ENCODE measurements at regions not wholly inside any gene's neighbourhood (a gene's known extent, or its start where the extent isn't known, plus 50 kb on each side); places are given as distances from the start of the nearest gene placed in this dataset.

- in situ Hi-C loops (cut with MboI; ENCODE audit: low sequenced_read_pairs): no loop called here
Measured at GRCh38 chr7:82625377-82625776, 181.8 kb upstream of the CACNA2D1 start.

GRCh38 chr7:82624965-82625364, 181.4 kb upstream of the CACNA2D1 start:
- in situ Hi-C loops (cut with MboI; ENCODE audit: low sequenced_read_pairs): no loop called here

- in situ Hi-C loops (cut with MboI; ENCODE audit: low sequenced_read_pairs): no loop called here
Measured at GRCh38 chr7:82624337-82624736, 180.8 kb upstream of the CACNA2D1 start.

DNA sequence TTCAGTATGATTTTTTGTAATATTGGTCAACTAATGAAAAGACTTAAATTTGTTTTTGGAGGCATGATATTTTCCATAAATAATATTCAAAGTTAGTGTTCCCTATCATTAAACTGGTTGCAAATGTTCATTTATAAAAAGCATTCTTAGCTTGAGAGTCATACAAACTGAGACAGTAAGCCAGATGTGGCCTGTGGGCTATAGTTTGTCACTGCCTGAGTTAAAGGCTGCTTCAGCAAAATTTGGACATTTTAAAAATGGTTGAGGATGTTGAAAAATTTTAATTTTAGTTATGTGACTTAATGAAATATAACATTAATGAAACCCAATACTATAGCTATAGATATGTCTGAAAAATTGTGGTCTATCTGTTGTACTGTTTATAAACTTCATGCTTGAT, 180.2 kb upstream of the CACNA2D1 start:
- in situ Hi-C loops (cut with MboI; ENCODE audit: low sequenced_read_pairs): no loop called here

- in situ Hi-C loops (cut with MboI; ENCODE audit: low sequenced_read_pairs): no loop called here
Measured at GRCh38 chr7:82617156-82617555, 173.6 kb upstream of the CACNA2D1 start.

- in situ Hi-C loops (cut with MboI; ENCODE audit: low sequenced_read_pairs): no loop called here
Measured at GRCh38 chr7:82616059-82616728, 172.6 kb upstream of the CACNA2D1 start.

DNA sequence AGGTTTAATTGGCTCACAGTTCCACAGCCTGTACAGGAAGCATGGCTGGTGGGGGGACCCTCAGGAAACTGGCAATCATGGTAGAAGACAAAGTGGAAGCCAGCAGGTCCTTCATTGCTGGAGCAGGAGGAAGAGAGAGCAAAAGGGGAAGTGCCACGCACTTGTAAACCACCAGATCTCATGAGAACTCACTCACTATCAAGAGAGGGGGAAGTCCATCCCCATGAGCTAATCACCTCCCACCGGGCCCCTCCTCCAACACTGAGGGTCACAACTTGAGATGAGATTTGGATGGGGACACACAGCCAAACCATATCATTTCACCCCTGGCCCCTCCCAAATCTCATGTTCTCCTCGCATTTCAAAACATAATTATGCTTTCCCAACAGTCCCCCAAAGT, 171.9 kb upstream of the CACNA2D1 start:
- in situ Hi-C loops (cut with MboI; ENCODE audit: low sequenced_read_pairs): no loop called here

GRCh38 chr7:82609746-82610145, 166.2 kb upstream of the CACNA2D1 start:
- in situ Hi-C loops (cut with MboI; ENCODE audit: low sequenced_read_pairs): no loop called here

DNA sequence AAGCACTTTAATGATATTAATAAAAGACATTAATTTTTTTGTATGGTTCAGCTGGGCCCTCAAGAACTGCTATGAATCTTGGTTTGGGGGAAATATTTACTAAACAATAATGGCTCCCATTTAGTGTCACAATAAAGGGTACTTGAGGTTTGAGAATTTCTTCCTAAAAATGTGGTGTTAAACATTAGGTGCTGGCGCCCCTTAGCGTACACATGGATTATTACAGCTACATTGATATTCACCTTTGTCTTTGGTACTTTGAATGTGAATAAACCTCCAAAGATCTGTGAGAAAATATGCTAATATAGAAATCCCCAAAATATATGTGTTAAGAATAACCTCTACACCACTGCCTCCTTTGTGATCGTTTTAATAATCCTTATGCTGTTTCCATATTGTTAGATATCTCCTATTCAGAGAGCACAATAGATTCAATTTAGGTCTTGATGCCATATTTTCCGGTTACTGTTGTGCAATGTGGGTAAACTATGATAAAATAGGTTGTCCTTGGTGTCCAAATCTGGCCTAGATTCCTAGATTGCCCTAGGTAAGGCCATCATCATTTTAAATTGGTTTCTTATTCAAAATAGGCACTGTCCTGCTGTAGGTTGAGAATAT, 161.8 kb upstream of the CACNA2D1 start:
- in situ Hi-C loops (cut with MboI; ENCODE audit: low sequenced_read_pairs): no loop called here

DNA sequence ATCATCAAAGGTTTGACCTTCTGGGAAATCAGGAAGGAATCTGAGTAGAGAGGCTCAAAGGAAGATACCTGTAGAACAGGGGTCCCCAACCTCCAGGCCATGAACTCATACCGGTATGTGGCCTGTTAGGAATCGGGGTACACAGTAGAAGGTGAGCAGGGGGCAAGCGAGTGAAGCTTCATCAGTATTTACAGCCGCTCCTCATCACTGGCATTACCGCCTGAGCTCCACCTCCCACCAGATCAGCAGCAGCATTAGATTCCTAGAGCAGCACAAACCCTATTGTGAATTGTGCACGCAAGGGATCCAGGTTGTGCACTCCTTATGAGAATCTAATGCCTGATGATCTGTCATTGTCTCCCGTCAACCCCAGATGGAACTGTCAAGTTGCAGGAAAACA, 158.5 kb upstream of the CACNA2D1 start:
- in situ Hi-C loops (cut with MboI; ENCODE audit: low sequenced_read_pairs): no loop called here

DNA sequence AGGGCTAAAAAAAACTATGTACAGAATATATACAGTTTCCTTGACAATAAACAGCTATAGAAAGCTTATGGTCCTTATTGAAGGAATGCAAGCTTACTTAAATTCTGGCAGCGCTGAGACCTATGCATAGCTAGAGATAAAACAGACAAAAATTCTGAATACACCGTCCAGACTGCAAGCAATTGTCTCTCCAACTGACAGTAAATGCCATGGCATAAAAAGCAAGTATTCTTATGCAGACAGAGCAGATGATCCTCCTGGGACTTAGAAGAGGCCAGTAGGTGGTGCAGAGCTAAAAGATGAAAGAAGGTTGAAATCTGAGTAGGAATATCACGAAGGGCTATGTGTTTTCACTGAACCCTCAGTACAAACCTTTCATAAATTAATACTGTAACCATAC, 157.0 kb upstream of the CACNA2D1 start:
- in situ Hi-C loops (cut with MboI; ENCODE audit: low sequenced_read_pairs): no loop called here

DNA sequence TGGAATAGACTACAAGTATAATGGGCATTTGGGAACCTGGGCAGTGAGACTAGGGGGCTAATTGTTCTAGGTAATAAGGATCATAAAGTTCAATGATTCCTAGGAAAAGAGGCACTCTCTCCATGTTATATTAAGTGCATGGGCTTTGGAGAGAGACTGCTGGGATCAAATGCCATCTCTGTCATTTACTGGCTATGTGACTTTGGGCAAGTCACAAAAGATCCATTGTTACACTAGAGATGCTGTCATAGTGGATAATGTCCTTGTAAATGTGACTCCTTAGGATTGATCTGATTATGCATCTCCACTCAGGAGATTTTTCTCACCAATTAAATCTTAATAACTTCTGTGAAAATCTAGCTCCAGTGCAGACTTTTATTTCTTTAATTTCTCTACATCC, 156.3 kb upstream of the CACNA2D1 start:
- in situ Hi-C loops (cut with MboI; ENCODE audit: low sequenced_read_pairs): loop anchor here (25.0 kb wide), 1 partner anchor 563 kb away; no protein-coding TSS in a partner anchor

- in situ Hi-C loops (cut with MboI; ENCODE audit: low sequenced_read_pairs): loop anchor here (25.0 kb wide), 1 partner anchor 562 kb away; no protein-coding TSS in a partner anchor
Measured at GRCh38 chr7:82598958-82599357, 155.4 kb upstream of the CACNA2D1 start.

GRCh38 chr7:82595795-82596194, 152.2 kb upstream of the CACNA2D1 start:
- in situ Hi-C loops (cut with MboI; ENCODE audit: low sequenced_read_pairs): loop anchor here (25.0 kb wide), 1 partner anchor 558 kb away; no protein-coding TSS in a partner anchor

GRCh38 chr7:82595176-82595575, 151.6 kb upstream of the CACNA2D1 start:
- in situ Hi-C loops (cut with MboI; ENCODE audit: low sequenced_read_pairs): loop anchor here (25.0 kb wide), 1 partner anchor 558 kb away; no protein-coding TSS in a partner anchor

DNA sequence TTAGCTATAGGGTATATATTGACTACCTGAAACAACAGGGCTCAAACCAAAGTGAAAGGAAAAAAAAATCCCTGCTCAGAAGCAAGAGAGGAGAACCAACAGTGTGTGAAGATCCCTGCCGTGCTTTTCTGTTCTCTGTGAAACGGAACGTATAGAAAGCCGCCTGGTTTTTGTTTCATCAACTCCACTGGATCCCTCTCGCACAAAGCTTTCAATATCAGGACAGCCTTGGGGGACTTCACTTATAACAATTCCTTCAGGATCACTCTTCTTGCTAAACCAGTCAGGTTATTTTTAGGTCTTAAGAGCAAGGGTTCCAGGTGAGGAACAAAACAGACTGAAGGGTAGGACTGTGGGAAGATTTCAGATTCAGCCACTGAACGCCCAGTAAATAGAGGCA, 151.1 kb upstream of the CACNA2D1 start:
- in situ Hi-C loops (cut with MboI; ENCODE audit: low sequenced_read_pairs): loop anchor here (25.0 kb wide), 1 partner anchor 557 kb away; no protein-coding TSS in a partner anchor

DNA sequence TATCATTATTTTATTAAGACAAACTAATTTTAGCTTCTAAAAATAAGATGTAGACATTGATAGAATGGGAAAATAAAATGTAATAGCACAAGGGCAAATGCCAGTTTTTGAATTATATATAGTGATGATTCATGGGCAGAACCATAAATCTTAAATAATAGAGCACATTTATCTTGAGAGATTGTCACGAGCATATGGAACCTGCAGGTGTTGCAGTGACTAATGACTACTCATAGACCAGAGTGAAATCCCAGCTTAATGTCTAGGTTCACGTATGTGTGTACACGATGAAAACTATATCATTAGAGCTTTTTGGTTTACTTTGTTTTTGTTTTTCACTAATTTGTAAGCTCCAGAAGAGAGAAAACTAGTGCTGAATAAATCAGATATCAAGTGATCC, 150.2 kb upstream of the CACNA2D1 start:
- in situ Hi-C loops (cut with MboI; ENCODE audit: low sequenced_read_pairs): loop anchor here (25.0 kb wide), 1 partner anchor 556 kb away; no protein-coding TSS in a partner anchor

DNA sequence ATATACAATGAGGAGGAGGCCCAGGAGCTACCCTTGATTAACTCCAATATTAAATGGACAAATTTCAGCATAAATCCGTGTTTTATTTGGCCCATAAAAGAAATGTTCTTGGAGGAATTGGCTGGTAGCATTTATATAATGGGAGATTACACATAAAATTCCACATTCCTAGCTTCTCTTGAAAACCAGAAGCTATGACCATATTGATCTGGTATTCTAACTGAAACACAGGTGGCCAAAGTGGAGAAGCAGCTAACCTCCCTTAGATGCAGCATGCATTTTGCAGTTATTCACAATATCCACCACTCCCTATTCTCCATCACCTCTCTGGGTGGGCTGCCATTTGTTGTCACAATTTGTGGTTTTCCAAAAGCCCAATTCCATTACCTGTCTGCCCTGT, 148.8 kb upstream of the CACNA2D1 start:
- in situ Hi-C loops (cut with MboI; ENCODE audit: low sequenced_read_pairs): loop anchor here (25.0 kb wide), 1 partner anchor 555 kb away; no protein-coding TSS in a partner anchor

DNA sequence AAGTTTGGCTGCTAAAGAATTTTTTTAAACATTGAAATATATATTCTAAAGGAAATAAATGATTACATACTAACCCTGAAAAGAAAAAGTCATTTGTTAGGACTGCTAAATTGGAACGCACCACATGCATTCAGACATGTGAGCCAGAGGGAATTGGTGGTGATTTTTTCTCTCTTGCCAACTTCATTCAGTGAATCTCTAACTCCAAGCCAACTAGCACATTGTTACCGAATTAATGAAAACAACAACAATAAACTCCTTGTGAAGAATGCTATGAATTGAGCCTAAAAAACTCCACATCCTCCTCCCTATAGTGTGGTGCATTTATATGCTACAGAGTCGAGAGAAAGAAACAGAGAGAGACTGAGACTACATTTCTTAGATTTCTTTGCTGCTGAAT, 135.5 kb upstream of the CACNA2D1 start:
- in situ Hi-C loops (cut with MboI; ENCODE audit: low sequenced_read_pairs): loop anchor here (25.0 kb wide), 1 partner anchor 542 kb away; no protein-coding TSS in a partner anchor

- in situ Hi-C loops (cut with MboI; ENCODE audit: low sequenced_read_pairs): loop anchor here (25.0 kb wide), 1 partner anchor 541 kb away; no protein-coding TSS in a partner anchor
Measured at GRCh38 chr7:82578430-82578829, 134.9 kb upstream of the CACNA2D1 start.

GRCh38 chr7:82572195-82572880, 128.8 kb upstream of the CACNA2D1 start:
- in situ Hi-C loops (cut with MboI; ENCODE audit: low sequenced_read_pairs): loop anchor here (25.0 kb wide), 1 partner anchor 1085 kb away; no protein-coding TSS in a partner anchor
